SKM-1 treated with dmso at 0.1 percent for 144 hours (cell line): ENCODE measurements at regions not wholly inside any gene's neighbourhood (a gene's known extent, or its start where the extent isn't known, plus 50 kb on each side); places are given as distances from the start of the nearest gene placed in this dataset.

ENCODE experiments used
- DNase-seq: peaks from one replicate; lab custom pipeline; 2025; ENCODE audit not compliant: unreplicated experiment; lab: John Stamatoyannopoulos, UW

DNA sequence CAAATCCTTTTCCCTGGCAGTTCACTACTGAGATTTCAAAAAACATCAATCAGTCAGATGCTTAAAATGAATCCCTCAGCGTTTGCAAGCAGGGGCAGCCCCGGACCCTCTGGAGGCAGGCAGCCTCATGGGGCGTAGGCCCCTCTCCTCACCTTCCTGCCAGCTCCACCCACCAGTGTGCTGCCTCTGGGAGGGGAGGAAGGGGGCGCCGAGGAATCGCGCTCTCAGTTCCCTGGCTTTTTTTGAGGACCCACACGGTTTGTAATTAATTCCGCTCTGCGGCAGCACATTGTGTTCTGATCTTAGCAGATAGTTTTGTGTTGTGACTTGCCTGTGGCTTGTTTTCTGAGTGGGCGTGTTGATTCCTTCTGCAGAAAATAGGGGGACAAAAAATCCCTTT is 159.9 kb downstream of the KLF13 start:
- no peak for DNase-seq

DNA sequence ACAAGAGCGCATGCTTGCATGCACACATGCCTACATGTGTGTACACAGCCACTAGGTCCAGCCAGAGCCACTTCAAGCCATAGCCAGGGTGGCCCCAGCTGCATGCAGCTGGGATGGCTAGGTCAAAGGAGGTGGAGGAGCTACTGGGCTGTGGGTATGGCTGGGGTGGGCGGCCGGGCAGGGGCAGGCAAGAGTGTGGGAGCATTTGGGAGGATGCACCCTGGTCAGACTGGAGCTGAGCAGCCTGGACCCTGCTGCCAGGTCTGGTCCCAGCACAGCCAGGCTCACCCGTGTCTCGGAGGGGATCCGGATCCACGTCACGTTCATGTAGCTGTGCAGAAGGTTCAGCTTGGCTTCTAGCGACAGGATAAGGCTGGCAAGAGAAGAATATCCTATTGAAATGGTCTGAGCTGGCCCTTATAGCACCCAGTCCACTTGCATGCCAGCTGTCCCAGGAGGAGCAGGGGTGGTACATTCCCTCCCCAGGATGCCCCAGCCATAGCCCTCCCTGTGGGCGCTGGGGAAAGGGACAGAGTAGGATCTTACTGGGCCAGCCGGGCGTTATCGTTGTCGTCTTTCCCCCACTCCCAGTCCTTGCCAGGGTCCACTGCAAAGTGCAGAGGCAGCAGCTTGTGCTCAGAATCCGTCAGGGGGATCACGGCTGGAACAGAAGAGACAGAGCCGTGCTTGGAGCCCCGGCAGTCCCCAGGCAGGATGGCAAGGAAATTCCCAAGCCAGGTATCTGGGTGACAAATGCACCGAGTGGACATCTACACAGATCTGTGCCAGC is 160.5 kb downstream of the KLF13 start:
- DNase-seq: no peak

DNA sequence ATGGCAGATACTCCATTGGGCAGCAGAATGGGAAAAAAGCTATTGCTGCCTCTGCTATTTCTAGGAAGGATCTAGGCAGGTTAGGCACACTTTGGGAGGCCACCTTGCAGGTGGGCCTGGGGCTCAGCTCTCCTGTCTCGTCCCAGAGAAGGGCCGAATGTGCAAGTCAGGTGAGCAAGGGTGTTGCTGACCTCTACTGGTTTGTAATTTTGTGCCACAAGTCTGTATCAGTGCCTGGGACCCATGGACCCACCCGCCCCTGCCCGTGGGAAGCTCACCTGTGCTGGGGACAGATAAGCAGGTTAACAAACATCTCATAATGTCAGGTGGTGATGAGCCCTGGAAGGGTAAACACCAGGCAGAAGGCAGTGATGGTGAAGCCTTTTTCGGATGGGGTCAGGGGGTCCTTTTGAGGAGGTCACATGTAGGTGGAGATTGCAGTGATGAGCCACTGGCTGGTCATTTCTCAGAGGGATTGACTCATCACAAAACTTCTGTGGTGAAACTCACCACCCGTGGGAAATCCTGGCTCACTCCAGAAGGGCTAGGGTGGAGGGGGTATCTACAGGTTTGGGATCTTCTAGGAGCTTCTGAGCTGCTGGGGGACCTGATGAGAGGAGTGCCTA is 161.3 kb downstream of the KLF13 start:
- no peak for DNase-seq

DNA sequence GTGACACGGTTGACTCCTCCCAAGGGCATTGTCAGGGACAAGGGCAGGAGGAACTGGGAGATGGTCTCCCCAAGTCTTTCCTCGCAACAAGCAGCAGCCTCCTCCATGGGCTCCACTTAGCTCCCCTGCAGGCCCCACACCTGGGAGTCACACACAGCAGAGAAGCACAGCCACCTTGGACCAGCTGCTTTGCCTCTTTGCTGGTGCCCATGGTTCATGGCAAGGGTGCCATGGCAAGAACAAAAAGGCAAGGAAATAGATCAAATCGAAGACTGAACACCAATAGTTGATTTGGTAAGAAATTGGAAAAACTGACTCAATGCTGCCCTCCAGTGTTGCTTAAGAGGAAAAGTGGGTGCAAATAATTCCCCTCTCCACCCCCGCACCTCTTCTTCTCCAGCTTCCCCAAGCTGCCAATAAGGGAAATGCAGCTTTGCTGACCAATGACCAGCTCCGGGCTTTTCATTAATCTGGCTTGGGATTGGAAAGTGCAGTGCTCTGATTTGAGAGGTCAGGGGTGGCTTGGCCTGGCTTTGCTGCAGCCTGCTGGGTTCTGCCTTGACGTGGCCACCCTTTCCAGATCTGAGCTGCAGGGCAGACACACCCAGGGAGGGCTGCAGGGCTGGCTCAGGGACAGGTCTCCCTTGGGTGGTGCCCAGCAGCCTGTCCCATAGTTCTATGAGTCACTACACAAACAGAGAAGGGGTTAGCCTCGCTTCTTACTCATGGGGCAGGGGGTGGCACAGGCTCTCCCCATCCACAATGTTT is 162.0 kb downstream of the KLF13 start:
- DNase-seq: peak; percentile 91

DNA sequence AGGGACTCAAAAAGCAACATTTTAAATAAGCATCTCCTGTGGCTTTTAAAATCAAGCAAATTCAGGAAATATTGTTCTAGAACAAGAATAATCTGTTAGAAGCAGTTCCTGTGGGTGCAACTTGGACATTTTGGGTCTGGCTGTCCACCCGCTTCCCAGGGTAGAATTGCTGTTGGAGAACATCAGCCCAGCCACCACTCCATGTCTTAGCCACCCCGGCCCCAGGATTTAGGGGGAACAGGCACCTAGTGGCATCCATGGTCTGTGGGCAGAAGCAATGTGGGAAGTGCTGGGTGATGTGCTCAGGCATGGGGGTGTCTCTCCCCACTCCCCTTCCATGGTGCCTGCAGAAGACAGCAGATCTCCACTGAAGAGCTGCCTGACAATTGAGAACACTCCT is 162.6 kb downstream of the KLF13 start:
- DNase-seq: no peak

DNA sequence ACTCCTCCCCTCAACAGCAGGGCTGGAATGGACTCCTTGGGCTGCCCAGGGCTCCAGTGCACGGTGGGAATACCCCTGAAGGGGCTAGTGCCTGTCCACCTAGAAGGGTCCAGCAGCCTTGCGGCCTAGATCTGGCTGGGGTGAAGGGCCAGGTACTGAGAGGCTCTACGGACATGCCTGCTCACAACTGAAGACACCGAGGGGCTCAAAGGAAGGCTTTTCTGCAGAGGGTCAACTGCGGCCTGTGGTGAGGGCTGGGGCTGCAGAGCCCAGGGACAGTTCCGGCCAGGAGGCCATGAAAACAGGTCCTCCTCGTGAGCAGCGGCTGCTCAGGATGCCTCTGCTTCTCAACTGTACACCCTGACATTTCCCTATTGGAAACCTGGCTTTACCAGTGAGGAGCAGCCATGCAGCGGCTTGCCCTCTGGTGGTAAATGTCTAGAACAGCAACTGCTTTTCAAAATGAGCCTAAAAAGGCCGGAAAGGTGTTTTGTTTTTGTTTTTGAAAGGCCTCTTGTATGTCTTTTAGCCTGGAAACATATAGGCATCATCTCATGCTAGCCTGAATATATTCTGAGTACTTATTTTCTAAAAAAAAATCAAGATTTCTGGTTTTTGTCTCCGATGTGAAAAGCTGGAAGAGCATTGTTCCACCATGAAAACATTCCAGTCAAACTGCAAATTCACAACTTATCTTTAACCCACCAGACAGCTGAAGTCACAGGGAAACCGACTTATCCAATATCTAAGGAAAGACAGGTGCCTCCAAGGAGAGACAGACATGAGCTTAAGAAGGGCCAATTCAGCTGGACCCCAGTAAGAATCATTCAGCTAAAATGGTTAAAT is 163.4 kb downstream of the KLF13 start:
- peak; percentile 18 for DNase-seq

DNA sequence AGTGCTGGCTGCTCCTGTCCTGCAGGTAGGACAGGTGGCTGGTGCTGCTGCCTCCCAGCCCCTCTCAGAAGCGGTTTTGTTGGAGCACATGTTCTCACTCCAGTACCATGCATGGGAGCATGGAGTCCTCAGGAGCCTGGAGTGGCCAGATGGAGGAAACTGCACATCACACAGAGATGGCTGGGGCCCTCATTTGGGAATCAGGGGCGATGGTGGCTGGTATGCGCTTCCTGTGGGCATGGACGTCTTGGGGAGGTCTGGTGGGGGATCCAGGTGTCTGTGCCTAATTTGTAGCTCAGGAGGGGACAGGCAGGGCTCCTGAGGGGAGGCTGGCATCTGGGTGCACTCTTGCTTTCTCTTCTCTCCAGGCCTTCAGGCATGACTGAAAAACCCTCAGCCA is 168.2 kb downstream of the KLF13 start:
- DNase-seq: no peak

DNA sequence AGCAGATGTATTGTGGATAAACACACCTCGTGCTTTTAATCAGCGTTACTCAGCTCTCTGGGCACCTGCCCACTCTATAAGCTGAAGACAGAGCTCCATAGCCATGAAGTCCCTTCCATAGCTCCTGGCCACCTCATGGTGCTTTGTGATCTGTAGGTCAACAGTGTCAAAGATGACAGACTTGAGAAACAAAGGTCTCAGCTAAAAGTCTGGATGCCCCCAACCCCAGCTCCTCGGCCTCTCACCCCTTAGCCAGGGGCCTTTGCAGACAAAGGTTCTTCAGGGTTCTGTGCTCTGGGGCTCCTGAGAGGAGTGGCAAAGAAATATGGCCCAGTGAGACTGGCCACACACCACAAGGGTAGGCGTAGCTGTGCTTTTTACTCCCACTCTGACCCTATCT is 168.6 kb downstream of the KLF13 start:
- no peak for DNase-seq

DNA sequence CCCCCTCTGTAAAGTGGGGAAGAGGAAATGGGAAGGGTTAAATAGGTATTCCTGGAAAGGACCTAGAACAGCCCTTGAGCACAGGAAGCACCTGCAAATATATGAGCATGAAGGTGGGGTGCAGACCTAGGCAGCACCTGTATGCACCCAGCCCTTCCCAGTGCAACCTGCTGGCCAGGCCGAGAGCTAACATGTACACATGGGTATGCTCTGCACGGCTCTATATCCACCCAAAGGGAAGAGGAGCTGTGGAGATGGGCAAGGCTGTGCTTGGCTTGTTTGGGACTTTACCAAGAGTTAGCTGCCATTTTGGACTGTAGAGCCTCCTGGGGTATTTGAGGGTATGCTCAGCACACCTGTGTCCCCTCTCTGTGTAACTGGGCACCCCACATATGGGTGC is 171.2 kb downstream of the KLF13 start:
- DNase-seq: no peak

DNA sequence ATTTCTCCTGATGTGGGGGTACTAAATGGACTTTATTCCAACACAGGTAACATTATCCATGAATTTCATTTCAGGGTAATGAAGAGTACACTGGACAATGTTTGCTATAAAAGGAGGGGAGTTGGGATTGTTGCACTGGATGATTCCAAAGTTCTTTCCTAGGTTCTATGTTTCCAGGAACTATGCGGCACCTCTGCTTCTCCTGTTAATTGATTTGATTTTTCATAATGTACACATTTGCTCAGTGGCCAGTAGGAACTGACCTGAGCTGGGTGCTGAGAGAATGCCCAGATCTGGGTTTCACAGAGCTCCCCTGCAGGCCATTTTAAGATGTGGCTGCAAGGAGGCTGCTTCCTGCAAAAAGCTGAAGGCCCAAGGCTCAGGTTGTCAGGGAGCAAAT is 171.7 kb downstream of the KLF13 start:
- no peak for DNase-seq

DNA sequence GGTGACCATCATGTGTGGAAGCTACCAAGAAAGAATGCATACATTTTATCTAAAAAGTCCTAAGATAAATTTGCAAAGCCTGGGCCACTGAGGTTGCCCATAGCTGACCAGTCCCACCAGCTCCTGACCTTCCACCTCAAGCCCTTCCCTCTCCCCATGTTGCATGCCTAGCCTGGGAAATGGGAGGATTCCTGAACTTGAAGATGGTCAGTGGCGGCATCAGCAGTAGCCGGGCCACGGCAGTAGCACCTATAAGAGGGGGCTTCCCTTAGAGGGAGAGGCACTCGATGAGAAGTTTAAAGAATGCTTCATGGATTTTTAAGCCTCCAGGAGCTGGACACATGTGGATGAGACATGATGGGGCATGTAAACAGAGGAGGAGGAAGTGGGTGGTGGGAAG is 172.1 kb downstream of the KLF13 start:
- DNase-seq: no peak

DNA sequence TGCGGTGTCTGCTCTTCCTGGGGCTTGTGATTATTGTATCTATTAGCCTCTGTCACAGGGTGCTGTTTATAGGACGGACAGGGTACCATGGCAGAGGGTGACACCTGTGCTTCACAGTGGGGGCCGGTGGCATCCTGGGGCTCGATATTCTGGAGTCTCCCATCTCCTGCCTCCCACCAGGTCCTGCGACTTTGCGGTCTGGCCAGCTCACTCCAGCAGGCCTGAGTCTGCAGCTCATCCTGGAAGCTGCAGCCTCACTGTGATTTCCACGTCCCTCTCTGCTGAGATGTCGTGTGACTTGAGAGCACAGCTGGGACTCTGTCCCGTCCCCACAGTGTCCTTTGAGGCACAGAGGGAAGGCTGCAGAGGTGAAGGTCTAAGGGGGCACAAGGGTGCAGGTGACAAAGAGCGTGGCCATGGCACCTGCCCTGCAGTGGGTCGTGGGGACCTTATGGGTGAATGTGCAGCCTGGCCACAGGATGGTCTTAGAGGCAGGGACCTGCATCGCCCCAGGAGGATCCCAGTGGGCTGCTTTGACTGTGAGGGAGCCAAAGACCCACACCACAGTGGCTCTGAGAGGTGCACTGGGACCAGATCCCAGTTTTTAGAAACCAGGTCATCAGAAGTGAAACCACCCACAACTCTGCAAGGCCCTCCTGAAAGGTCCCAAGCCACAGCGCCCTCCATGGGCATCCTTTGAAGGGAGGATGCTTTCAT is 172.8 kb downstream of the KLF13 start:
- DNase-seq: no peak

DNA sequence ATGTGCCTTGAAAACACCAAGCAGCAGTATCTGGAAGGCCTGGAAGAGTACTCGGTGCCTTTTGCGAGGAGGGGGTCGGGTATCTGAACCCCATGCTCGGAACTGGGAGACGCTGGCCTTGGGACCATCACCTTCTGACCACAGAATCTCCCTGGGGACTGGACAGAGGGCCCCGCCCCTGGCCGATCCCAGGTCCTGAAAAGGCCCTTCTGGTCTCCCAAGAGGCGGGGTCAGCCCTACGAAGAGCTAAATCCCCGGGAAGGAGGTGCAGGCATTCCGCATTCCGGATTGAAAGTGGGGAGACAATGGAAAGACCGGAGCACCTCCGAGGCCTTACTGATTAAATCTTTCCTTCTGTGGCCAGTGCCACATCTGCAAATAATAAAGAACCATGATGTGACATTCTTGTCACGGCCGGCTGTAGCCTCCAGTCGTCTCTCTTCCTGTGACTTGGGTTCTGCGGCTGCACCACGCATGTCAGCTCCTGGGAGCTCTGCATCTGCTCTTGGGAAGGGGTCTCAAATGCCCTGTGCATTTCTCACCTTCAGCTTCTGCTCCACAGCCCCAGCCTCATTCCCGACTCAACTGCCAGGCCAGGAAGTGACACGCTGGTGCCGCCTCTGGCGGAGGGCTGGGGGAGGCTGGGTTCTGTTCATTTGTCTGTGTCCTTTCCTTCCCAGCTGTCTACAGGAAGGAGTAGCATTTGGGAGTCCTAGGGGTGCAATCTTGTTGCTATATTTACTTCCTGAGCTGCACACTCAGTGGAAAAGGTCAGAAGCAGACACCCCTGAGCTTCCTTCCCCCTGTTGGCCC is 173.5 kb downstream of the KLF13 start:
- no peak for DNase-seq

DNA sequence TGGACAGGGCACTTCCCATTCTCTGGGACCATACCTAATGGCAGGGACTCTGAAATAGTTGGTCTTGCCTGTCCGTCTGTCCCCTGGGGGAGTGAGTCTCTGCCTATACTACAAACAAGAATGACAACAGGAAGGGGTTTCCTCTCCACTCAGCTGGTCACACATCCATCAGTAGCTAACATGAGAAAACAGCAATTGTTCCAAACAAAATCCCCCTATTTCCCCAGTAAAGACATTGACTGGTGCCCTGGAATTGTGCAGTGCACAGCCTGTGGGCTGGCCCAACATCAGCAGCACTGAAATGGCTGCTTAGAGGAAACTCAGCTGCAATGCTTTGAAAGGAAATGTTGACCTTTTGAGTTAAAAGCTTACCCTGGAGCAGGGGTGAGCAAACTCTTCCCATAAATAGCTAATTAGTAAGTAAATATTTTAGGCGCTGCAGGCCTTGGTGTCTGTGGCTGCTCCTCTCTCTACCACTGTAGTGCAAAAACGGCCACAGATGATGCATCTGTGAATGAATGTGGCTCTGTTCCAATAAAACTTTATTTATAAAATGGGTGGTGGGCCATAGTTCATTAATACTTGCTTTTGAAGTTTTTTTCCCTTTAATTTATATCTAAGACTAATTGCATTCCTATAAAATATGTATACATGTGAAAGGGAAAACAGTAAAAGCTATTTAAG is 174.3 kb downstream of the KLF13 start:
- no peak for DNase-seq

DNA sequence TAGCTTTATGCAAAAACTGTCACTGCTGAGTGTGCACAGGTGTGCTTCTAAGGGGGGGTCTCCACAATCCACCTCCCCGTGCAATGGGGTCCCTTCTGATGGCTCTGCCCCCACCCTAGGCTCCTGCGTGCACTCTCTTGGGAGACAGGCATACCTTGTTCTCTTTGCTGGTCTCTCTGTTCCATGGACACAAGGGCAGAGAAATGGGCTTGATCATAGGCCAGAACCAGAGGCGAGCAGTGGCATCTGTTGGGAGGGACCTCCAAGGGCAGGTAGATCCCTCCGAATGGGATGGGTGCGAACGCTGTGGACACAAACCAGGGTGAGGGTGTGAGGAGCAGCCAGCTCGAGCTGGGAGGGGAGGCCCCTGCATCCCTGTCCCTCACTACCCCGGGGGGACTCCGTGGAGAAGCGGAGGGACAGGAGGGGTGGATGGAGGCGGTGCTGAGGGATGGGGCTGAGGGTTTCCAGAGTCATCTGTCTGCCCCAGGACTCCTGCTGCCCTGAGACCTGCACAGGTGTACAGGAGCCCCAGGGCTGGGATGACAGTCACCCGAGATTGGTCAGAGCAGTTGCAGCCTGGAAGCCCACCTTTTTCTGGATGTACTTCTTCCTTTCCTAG is 175.0 kb downstream of the KLF13 start:
- no peak for DNase-seq

DNA sequence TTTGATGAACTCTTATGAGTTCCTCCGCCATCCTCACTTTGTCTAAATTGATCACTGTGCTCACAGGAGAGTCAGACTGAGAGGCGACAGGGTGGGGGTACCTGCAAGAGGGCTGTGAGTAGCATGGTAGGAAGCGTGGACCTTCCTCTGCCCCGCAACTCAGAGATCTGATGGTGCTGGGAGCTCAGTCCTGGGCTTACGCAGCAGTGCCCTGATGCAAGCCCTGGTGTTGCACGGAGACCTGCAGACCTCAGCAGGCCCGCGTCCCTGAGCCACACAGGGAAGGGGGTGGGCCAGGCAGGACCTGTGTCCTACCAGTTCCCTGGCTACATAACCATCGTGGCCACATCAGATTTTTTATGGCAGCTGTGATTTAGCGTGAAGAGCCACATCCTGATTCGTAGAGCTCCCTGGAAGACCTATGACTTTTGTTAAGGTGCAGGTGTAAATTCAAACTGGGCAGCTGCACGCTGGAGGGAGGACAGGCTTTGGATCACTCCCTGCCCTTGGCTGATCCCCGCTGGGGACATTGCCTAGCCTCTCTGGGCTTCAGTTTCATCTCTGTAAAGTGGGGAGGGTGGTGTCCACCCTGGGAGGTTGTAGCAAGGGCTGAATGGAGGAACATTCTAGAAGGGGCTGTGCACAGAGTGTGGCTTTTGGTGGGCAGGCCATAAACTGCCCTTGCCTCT is 176.1 kb downstream of the KLF13 start:
- DNase-seq: no peak

DNA sequence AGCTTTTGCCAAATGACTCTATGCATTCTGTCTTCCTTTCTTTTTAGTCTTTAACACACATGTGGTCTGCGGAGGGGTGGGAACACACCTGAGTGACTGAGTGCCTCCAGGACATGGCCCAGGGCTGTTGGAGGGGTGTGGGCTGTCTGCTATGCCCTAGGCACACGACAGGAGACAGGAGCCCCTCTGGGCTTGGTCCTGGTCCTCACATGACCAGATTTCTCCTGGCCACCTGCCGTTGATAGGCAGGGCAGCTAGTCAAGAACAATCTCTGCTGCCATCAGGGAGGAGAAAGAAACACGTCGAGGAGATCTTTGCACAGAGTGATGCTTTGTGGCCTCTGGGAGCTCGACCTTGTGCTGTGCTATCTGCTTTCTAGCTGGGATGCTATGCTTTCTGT is 176.6 kb downstream of the KLF13 start:
- no peak for DNase-seq

DNA sequence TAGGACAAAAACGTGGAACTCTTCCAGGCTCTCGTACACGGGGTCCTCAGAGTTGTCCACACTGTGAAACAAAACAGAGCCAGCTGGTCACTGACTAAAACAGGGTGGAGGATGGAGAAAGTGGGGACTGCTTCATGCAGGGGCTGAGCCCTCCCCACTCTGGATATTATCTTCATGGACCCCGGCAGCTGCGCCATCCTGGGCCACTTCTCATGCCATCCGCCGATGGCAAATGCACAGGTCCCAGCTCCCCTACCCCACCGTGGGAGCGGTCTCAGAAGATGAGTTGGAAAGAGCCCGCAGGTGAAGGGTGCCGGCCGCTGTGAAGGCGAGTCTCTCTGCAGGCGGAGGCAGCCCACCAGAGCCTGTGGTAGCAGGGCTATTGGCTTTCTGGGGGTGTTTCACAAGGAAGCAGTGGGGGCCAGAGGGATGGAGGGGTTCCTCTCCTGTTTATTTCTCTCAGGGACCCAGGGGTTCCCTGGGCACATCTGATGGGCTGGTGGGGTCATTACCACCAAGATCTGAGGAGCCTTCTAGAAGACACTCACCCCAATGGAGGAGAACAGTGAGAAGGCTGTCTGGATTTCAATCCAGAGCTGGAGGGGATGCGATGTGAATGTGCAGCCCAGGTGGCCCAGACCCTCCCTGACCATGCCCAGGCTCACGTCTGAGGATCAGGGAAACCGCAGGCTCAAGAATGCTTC is 177.3 kb downstream of the KLF13 start:
- no peak for DNase-seq
